HG02938 (cell line): ENCODE measurements at regions not wholly inside any gene's neighbourhood (a gene's known extent, or its start where the extent isn't known, plus 50 kb on each side); places are given as distances from the start of the nearest gene placed in this dataset.
A peak's percentile ranks its signal among the peaks of the same experiment; 100 is the strongest.

Experiments
- ATAC-seq: cut with Tn5 transposase; IDR thresholded peaks from one replicate; pipeline ENCODE4 v1.9.1; 2021; ENCODE audit warnings: mild to moderate bottlenecking, moderate library complexity; ENCODE audit not compliant: unreplicated experiment

DNA sequence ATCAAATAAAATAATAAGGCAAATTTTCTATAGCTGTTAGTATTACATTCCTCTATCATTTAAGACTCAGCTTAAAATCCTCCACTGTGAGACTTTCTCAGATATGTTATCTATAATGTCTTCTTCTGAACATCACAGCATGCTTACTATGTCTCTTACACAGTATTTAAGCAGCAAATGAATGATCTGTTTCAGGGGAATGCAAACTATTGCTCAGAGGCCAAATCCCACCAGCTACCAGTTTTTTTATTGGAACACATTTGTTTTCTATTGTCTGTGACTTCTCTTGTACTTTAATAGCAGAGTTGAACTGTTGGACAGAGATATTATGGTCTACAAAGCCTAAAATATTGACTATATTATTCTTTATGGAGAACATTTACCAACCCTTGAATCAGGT, 59.6 kb downstream of the C3orf38 start:
- no peak for ATAC-seq

DNA sequence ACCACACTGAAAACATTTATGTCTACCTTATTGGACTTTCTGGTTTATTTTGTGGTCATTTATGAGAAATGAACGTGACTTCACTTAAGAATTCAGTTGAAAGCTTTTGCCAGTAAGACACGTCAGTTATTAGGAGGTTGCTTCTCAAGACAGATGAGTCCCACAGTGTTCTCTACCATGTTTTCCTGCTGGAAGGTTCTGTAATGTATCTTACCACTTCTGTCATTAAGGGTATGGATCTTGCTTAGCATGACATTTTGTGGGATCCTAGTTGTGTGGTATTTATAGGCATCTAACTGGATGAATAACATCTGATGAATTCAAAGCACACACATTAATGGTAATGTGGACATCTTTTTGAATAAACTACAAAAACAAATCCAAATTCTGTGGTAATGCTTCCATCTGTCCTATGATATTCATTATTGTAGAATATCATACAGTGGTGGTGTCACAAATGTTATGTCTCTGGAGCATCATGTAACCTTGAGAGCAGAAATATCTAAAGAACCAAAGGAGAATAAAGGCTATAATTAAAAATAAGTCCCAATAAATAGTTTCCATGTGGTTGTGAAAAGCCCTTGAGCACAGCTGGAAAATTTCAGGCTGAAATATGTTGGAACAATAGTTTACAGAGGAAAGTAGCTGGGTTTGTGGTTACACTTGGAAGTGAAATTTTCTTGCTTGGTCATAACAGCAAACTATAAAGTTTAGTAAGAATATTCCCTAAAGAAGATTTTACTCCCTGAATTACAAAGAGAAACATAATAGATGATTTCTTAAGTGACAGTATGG, 61.5 kb downstream of the C3orf38 start:
- ATAC-seq = no peak

DNA sequence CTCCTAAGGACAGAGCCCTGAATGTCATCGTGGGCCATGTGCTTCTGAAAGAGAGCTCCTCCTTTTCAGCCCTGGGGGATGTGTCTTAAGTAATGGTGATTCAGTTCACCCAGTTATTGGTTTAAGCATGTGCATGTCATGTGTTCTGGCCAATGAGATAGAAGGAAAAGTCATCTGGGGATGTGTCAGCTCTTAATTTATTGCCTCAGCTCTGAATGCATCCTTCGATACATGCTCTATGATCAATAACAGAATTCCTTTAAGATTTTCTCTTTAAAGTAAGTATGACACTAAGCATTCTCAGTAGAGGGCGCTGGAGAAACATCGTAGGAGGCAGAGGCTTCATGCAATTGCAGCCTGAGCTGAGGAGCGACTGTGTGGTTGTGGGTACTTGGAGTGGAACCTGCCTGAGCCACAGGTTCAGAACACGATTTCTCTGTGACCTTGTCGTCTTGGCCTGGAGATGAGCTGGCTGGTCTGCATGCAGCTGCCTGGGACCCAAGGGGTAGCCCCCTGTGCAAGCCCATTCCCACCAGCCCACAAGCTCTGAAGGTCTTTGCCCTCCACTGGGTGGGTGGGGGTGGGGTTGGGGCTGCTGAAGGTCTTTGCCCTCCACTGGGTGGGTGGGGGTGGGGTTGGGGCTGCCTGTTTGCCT, 69.5 kb downstream of the C3orf38 start:
- ATAC-seq = peak; percentile 78

DNA sequence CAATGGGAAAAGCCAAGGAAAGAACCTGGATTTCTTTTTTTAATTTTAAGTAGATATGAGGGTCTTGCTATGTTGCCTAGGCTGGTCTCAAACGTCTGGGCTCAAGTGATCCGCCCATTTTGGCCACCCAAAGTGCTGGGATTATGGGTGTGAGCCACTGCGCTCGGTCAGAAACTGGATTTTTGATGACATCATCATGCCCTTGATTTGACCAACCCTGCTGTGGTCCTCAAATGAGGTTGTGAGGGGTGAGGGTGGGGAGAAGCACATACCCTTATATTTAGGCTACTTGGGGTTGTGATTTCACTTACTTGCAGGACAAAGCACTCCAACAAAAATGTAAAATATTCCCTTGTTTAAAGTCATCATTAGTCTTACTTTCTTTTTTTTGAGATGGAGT, 70.4 kb downstream of the C3orf38 start:
- ATAC-seq = no peak

DNA sequence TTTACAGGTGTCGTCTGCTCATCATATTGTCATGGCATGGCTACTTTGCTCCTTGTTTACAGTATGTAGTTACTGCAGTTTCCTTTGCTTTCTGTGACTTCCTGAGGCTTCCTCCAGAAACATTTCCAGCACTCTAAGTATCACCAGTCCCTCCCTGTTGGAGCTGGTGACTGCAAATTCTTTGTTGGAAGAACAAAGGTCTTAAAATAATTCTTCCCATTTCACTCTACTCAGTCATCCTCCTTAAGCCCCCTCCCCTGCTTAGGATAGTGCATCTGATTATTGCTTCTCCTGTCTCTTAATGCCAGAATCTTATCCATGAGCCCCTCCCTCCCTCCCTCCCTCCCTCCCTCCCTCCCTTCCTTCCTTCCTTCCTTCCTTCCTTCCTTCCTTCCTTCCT, 72.0 kb downstream of the C3orf38 start:
- no peak for ATAC-seq

DNA sequence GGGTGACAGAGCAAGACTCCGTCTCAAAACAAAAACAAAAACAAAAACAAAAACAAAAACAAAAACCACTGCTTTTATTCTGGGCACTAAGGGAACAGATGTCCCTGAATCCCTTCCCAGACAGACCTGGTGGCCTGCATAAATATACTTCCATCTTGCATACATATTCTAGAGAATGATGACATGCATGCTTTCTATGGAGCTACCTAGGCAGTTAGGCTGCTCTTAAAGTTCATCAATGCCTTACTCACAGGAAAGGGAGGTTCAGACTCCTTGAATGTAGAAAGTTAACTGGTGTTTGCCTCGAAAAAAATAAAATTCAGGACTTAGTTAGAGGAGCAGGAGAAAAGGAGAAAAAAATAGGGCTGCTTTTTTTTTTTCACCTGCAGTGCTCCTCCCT, 72.6 kb downstream of the C3orf38 start:
- ATAC-seq = no peak

DNA sequence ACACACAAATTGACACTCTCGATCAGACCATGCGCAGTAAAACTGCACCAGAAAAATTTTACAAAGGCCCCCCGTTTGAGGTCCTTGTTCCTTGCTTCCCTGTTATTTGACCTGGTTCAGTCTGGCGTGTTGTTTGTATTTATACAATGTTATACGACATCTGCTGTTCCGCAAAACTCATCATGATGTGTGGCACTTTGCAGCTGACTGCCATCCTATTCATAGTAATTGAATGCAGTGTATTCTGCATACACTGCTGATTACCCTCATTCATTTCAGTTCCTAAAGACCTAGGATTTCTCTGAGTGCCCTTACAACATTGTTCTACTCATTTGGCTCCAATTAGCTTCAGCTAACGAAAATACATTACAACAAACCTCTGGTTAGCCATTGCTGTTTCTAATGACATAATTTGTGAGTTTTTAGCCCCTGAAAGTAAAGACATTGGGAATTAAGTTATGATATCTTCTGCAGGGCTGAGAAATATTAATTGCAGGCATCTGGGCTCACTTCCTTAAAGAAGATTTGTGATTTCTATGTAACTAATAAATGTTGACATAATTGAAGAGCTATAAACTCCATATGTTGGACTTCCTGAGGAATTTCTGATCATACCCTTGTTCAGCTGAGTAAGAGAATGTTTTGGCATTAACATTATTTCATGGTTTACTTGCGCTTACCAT, 75.7 kb downstream of the C3orf38 start:
- ATAC-seq = no peak

DNA sequence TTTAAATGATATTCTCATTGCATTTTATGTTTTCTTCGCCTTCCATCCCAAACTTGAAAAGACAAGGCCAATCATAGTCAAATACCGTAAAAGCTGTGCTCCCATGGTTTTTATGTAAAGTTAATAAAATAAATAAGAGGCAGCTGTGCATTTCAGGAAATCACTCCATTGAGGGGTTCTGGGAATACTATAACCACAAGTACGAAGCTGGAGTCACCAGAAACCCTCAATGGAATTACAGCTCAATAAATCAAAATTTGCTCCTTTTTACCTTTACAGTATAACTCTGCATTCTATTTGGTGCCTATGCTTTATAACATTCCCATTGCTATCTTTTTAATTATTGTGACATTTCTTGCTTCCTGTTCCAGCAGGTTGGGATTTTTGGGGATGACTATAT, 77.2 kb downstream of the C3orf38 start:
- ATAC-seq = no peak

DNA sequence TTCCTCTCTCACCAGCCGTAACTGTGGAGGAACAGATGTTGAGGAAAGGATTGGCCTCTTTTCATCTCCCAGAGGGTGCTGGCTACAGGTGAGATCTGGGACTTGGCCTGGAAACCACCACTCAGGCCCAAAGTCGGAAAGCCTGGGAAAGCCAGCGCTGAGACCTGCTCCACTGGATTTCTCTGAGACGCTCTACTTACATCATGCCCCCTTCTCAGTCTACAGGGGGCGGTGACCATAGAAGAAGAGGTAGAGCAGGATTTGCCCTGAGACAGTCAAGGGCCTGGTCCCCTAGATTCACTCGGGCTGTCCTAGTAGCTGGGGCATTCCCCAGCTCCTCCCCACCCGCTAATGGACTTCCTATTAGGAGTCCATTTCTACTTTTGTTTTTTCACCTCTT, 80.9 kb downstream of the C3orf38 start:
- ATAC-seq = no peak

DNA sequence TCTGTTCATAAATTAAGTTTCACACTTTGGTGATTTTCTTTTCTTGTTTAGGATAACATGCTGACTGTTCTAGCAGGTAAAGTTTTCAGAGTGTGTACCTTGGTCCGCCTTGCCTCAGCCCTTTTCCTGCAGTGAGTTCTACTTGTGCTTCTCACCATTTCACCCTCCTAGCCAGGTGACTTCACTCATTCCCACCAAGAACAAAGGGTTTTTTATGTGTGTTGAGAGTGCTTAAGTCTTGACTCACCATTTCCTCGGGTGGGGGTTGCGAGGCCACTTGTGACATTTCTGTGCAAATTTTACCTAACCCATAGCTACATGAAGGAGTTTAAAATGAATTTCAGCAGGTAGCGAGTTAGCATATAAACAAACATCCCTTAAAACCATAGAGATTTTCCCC, 81.4 kb downstream of the C3orf38 start:
- no peak for ATAC-seq

DNA sequence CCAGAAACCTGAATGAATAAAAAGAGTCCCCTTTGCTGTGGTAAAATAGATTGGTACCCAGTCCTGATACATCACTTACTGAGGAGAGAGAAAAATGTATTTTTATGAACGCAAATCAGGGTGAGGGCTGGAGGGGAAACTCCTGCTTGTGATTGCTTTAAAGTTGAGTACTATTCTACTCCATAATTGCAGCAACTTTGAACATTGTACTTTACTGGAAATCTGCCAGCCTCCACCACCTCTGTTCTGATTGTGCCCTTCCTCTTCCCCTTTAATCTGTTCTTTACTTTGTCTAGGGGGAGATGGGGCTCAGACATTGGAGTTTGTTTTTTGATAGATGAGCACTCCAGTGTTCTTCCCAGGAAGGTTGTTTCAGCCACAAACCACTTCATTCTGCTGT, 81.9 kb downstream of the C3orf38 start:
- ATAC-seq = no peak

DNA sequence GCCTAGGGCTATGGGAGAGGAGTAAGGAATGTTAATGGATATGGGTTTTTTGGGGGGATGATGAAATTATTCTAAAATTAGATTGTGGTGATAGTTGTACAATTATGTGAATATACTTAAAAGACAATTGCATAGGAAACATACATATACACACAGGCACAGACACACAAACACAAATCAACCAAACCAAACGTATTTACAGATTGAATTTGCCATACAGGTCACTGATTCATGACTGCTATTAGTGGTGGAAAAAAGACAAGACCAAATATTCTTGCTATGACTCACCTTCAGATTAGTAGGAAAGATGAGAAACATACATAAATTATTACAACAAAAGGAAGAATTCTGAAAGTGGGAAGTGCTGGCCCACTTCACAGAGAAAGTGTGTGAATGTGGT, 85.3 kb downstream of the C3orf38 start:
- ATAC-seq = no peak

DNA sequence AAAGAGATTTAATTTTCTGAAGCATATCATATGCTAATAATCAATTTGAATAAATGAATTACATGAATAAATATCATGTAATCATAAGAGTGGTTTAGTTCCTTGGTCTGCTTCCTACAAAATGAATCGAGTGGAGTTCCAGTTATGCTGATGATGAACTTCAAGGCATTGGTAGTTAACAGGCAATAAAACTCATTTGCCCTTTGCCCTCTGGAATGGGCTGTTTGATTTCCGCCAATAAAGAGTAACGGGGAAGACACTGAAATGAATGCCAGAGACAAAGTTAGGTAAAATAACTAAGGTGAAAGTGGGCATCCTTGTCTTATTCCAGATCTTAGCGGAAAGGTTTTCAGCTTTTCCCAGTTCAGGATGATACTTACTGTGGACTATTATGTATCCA, 90.1 kb downstream of the C3orf38 start:
- ATAC-seq = no peak

DNA sequence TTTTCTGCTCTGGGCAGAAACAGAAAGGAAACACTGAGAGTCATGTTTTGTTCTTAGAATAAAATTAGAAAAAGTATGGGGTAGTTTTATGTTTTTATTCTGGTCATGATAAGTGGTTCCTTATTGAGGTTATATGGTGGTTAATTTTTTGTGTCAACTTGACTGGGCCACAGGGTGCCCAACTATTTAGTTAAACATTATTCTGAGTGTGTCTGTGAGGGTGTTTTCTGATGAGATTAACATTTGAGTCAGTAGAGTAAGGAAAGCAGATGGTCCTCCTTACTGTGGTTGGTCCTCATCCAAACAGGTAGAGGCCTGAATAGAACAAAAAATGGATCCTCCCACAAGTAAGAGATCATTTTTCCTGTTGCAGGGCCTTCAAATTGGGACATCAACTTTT, 98.9 kb downstream of the C3orf38 start:
- no peak for ATAC-seq

DNA sequence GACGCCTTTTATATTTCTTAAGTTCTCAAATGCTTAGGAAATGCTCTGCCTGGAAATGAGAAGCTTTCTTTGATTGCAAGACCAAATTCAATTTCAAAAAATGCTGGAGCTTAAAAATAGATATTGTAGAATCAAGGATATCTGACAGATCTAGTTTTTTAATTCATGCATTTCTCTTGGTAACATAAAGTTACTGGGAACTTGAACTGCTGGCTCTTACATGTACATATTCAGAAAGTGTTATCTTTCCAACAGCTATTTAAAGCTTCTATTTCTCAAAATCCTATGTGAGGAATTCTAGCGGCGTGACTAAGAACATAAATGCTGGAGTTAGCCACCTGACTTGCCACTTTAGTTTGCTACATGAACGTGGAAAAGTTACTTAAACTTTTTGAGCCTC, 109.3 kb downstream of the C3orf38 start:
- ATAC-seq = no peak

DNA sequence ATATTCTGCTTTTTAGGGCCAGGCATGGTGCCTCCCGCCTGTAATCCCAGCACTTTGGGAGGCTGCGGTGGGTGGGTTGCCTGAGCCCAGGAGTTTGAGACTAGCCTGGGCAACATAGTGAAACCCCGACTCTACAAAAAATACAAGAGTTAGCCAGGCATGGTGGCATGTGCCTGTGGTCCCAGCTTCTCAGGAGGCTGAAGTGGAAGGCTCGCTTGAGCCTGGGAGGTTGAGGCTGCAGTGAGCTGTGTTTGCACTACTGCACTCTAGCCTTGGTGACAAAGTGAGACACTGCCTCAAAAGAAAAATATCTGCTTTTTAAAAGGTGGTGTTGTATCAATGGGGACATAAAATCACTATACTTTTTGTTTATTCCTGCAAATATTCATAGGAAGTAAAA, 112.8 kb downstream of the C3orf38 start:
- no peak for ATAC-seq

DNA sequence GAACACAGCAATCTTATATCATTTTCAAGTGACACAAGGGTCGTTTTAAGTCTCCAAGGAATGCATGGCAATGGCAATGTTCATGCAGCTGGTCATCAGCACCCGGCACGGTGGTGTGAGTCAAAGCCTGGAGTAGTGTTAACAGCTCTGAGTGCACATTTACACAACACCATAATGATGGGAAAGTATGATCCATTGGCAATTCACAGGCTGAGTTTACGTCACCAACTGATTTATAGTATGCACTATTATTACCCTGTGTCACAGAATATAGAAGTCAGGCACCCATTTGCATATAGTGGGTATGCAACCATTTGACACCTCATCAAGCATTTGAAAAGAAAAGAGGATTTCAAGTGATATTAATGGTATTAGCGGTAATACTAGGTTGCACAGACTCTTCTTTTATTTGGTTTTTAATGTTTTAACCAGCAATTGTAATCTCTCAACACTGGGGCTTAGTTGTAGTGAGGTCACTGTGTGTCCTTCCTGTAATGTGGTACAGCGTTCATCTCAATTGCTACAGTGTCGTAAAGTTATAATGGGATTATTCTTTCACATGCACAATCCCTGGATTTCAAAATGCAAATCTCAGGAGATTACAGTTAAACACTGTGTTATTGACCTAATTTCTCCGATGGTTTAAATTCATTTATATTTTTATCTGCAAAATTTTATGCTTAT, 113.8 kb downstream of the C3orf38 start:
- ATAC-seq = no peak

DNA sequence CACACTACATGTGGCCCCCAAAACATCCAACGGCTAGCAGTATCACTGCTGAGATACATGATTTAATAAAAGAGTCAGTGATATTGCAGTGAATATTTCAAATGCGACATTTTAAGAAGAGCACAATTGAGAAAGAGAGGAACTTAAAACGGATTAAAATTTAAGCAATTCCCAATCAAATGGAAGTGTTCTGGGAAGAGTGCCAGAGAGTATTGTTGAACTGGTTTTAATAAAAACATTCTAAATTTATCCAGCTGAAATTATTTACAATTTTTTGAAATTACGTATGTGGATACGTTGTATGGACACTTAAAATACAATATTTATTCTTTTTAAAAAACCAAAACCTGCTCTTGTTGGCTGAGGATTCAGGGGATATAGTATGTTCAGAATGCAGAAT, 117.7 kb downstream of the C3orf38 start:
- ATAC-seq = no peak

DNA sequence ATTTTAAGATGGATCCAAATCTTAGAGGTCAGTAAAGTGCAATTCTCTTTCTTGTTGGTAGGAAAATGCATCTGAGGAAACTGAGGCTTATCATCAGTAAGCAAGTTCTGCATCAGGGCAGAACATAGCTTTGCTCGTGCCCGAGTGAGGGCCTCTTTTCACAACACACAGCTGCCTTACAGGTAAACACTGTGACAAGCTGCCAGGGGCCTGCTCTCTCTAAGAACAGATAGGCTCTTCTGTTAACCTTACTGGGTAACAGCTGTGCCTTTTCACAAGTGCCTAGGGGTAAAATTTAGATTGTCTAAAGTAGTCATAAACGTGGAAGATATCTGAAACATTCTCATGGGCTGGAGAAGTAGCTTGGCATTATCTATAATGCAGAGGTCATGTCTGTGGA, 118.1 kb downstream of the C3orf38 start:
- ATAC-seq = no peak

DNA sequence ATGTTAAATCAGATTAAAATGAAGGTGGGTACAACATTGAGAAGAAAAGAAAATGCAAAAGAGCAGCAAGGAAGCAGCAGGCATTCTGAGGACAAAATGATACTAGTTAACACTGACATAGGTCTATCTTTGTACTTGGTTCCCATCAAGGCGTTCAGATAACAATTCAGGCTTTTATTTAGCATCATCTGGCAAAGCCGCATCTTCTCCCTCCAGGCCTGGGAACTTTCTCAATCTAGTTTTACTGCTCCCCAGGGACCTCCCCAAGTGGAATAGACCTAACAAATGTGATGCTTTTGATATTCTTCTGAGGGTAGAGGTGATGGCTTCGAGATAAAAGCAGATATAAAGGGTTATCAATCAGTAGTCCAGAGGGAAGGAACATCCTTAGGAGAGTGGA, 130.6 kb downstream of the C3orf38 start:
- no peak for ATAC-seq

DNA sequence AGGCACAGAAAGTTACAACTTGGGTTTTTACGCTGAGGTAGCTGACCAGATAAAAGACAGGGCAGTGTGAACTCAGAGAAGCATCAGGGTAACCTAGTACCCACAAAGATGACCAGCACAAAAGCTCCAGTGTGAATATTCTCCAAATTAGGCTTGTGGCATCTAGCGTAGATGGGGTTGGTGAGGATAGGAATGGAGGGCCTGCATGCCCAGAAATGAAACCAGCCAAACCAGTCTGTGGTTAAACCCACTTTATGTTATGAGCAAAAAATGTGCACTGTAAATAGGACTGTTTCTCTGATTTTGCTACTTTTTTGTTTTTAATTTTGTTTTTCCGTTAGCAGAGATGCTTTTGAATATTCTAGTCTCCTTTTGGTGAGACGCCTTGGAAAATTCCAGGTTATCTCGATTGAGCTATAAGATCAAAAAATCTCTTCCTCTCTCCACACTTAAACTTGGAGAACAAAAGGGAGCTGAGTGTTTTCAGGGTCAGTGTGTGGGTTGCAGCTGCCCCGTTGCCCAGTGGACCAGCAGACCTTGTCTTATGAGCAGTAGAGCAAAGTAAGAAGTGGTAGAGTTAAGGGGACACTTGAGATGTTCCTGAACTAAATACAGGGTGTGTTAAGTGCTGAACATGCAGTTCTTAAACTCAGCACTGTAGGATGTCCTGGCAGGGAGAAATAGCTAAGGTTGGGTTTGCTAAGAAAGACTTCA, 132.9 kb downstream of the C3orf38 start:
- no peak for ATAC-seq
